GM15510 (cell line): ENCODE measurements at regions not wholly inside any gene's neighbourhood (a gene's known extent, or its start where the extent isn't known, plus 50 kb on each side); places are given as distances from the start of the nearest gene placed in this dataset.

Experiments
- POLR2A ChIP-seq: IDR thresholded peaks from 3 replicates; pipeline ENCODE4 v1.6.1; 2011; ENCODE audit warnings: borderline replicate concordance; ENCODE audit not compliant: insufficient read length; ENCODE audit errors: extremely low read depth

GRCh38 chr2:195419033-195419432 lies 238.0 kb upstream of the SLC39A10 start:
- TF ChIP-seq POLR2A, result no peak

DNA sequence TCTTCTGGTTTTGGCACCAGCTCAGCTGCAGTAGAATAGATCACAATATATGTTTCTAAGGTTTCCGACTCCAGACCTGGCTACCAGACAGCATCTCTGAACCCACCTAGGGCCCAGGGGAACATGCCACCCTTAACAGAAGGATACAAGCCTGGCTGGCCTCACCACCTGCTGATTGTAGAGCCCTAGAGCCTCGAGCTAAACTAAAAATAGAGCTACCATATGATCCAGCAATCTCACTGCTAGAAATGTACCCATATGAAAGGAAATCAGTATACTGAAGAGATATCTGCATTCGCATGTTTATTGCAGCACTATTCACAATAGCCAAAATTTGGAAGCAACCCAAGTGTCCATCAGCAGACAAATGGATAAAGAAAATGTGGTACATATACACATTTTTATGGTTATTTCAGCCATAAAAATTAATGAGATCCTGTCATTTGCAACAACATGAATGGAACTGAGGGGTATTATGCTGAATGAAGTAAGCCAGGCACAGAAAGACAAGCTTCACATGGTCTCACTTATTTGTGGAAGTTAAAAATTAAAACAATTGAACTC lies 242.4 kb upstream of the SLC39A10 start:
- TF ChIP-seq POLR2A, result no peak

- TF ChIP-seq POLR2A, result no peak
Measured at GRCh38 chr2:195413944-195414343, 243.1 kb upstream of the SLC39A10 start.

DNA sequence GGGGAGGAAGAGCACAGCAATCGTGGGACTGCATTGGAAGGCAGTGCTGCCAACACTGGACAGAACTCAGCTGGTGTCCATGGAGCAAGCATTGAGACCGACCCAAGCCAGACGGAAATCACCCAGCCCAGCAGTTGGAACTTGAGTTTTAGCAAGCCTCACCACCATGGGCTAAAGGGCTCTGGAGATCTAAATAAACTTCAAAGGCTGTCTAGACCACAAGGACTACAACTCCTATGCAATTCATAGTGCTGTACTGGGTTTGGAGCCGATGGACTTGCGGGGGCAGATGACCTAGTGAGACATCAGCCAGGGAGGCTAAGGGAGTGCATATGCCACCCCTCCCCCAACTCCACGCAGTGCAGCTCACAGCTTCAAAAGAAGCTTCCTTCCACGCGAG lies 243.6 kb upstream of the SLC39A10 start:
- no peak for TF ChIP-seq POLR2A

DNA sequence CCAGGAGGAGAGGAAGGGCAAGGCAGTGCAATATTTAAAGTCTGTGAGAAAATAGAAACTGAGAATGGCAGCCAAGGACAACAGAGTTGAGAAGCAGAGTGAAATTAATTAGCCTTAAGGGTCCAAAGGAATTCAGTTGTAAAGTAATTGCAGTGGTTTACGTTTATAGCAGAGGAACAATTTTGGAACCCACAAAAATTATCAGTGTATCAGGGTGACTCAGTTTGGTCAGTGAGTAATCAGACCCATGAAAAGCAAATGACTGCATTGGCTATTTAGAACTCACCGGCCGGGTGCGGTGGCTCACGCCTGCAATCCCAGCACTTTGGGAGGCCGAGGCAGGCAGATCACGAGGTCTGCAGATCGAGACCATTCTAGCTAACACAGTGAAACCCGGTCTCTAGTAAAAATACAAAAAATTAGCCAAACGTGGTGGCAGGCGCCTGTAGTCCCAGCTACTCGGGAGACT lies 245.8 kb upstream of the SLC39A10 start:
- no peak for TF ChIP-seq POLR2A

- TF ChIP-seq POLR2A, result no peak
Measured at GRCh38 chr2:195410074-195410671, 246.9 kb upstream of the SLC39A10 start.

DNA sequence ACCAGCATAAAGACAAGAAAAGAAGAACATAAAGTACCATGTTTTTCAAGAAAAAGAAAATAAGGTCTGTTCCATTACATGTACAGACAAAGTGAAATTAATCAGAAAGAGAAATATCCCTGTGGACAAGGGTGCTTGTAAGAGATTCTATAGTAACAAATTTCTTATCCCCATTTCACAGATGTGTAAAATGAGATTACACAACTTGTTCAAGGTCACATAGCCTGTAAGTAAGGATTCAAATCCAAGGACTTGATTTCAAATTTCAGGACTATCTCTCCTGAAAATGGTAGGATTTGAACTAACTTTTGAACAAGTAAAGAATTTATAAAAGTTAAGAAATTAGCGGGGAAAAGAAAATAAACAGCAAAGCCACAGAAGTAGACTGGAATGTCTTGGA lies 248.2 kb upstream of the SLC39A10 start:
- no peak for TF ChIP-seq POLR2A

DNA sequence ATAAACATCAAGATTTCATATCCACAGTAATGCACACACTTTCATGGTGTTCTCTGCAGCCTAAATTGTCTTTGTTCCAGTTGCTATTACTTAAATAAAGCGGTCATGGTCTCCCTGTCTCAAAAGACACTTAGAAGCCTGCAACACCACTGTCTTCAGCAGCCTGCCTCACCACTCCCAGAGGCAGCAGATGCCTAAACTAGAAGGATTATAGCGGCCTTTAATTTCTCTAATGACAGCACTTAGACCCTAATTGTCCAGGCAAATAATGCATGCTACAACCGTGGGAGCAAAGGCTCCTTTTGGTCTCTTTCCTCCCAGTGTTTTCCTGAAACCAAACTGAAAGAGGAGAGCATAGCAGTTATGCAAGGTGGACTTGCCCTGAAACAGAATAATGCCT lies 248.8 kb upstream of the SLC39A10 start:
- TF ChIP-seq POLR2A, result no peak

DNA sequence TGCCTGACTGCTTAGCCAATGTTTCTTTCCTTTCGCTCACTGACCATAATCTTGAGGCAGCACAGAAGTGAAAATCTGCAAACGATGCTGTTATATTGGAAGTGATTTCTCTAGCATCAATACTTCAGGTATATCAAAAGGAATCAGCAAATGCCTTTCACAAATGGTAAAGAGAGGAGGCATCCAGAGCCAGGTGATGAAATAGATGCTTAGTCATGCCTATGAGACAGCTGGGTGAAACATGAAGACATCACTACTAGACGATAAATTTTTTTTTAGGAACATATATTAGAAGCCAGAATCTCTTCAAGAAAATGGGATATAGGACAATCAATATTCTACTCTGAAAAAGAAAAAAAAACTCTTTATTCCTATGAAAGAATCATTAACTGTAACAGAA lies 249.2 kb upstream of the SLC39A10 start:
- no peak for TF ChIP-seq POLR2A

DNA sequence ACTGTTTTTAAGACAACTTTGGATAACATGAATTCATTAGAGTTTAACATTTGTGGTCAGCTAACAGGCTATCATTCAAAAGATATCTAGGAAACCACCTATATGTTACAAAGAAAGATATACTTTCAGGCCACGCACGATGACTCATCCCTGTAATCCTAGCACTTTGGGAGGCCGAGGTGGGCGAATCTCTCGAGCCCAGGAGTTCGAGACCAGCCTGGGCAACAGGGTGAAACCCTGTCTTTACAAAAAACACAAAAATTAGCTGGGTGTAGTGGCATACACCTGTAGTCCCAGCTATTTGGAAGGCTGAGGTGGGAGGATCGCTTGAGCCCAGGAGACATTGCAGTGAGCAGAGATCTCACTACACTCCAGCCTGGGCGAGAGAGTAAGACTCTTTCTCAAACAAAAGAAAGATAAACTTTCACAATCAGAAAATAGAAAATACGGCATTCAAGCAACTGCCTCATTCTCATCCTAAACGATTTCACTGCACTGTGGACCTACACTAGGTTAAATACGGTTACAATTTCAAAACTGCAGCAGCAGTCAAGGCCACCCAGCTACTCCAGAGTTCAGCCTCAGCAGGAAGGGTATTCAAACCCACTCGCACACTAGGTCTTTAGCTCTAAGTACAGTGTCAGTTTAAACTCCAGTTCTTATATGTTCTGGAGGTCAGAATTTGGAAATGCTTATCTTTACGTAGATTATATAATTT lies 250.0 kb upstream of the SLC39A10 start:
- no peak for TF ChIP-seq POLR2A

DNA sequence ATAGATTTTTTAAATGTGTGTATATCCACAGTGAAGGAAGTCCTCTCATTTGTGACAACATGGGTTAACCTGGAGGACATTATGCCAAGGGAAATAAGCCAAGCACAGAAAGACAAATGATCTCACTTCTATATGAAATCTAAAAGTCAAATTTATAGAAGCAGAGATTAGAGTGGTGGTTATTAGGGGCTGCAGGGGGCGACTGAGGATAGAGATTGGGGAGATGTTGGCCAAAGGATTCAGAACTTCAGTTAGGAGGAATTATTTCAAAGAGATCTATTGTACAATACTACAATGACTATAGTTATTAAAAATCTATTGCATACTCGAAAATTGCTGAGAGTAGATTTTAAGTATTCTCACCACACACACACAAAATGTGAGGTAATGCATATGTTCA lies 252.4 kb upstream of the SLC39A10 start:
- no peak for TF ChIP-seq POLR2A

- no peak for TF ChIP-seq POLR2A
Measured at GRCh38 chr2:195396479-195396878, 260.5 kb upstream of the SLC39A10 start.

GRCh38 chr2:195395362-195395761 lies 261.7 kb upstream of the SLC39A10 start:
- no peak for TF ChIP-seq POLR2A

GRCh38 chr2:195392446-195393336 lies 264.3 kb upstream of the SLC39A10 start:
- TF ChIP-seq POLR2A, result no peak

- no peak for TF ChIP-seq POLR2A
Measured at GRCh38 chr2:195390686-195391321, 266.2 kb upstream of the SLC39A10 start.

- no peak for TF ChIP-seq POLR2A
Measured at GRCh38 chr2:195388028-195388427, 269.0 kb upstream of the SLC39A10 start.

GRCh38 chr2:195382186-195382585 lies 274.8 kb upstream of the SLC39A10 start:
- TF ChIP-seq POLR2A, result no peak
